ENCODE measurements at regions not wholly inside any gene's neighbourhood (a gene's known extent, or its start where the extent isn't known, plus 50 kb on each side); places are given as distances from the start of the nearest gene placed in this dataset.
"Not testable (repeated sequence)": the region's sequence is repeated elsewhere in the genome, so short reads cannot be mapped to it uniquely, and the experiment has no call there.

DNA sequence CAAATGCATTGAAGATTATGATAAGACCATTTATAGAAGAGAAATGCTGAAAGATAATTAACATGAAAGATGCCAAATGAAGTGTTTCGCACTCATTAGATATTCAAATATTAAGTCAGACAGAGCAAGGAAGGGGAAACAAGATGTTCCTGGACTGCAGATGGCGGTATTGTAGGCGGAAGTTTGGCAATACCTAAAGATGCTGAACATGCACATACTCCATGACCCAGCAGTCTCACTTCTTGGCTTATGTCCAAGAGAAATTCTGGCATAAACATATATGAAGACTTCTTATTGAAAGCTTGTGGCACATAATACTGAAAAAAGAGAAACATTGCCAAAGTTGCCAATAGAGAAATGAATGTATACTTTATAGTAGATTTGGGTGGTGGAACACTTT is 325.4 kb upstream of the SEMA3C start:
- no peak for DNase-seq
- CTCF ChIA-PET: no interaction called here
- Mint-ChIP-seq H3K27me3 (no peaks in the 10 kb centered on the region), H3K27ac (no peak overlapping the region), H3K9me3 (peaks cover 10% of the 10 kb centered on the region), H3K4me3 (no peak overlapping the region), H3K4me1 (no peaks in the 10 kb centered on the region), H3K36me3 (no peaks in the 10 kb centered on the region)

DNA sequence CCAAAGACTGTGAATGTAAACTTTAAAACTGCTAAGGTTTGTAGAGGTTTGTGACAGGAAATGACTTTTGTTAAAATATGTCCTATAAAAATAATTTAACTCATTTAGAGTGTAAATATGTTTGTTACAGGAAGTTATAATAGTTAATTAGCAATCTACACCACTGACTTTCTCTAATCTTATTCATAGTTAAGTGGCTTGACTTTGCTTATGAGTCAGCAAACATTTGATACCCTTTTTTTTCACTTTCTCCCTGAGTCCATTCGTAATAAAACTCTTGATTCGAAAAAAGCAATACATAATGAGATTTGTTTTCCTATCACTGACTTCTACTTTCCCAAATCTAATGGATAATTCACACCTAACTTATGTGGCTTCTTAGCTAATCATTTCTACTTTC is 317.7 kb upstream of the SEMA3C start:
- Mint-ChIP-seq H3K36me3 (no peaks in the 10 kb centered on the region), H3K27me3 (no peaks in the 10 kb centered on the region), H3K27ac (no peak overlapping the region), H3K4me3 (no peak overlapping the region), H3K4me1 (no peaks in the 10 kb centered on the region), H3K9me3 (no peaks in the 10 kb centered on the region)
- DNase-seq: no peak
- CTCF ChIA-PET: no interaction called here

DNA sequence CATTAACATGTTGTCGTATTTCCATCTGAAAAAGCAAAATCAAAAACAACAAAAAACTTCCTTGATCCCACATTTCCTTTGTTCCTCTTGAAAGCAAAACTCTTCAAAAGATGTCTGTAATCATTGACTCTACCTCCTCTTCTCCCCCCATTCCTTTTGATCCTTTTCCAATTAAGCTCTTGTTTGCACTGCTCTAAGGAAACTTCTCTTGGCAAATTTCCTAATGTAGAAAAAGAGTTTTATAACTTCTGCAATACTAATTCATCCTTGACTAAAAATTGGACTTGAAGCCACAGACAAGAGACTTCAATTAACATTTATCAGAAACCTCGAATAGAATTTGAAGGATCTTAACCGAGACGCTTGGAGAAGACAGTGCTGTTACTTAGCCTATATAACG is 317.1 kb upstream of the SEMA3C start:
- Mint-ChIP-seq H3K9me3 (no peaks in the 10 kb centered on the region), H3K4me3 (no peak overlapping the region), H3K27ac (no peak overlapping the region), H3K27me3 (no peaks in the 10 kb centered on the region), H3K36me3 (no peaks in the 10 kb centered on the region), H3K4me1 (no peaks in the 10 kb centered on the region)
- CTCF ChIA-PET: no interaction called here
- no peak for DNase-seq

DNA sequence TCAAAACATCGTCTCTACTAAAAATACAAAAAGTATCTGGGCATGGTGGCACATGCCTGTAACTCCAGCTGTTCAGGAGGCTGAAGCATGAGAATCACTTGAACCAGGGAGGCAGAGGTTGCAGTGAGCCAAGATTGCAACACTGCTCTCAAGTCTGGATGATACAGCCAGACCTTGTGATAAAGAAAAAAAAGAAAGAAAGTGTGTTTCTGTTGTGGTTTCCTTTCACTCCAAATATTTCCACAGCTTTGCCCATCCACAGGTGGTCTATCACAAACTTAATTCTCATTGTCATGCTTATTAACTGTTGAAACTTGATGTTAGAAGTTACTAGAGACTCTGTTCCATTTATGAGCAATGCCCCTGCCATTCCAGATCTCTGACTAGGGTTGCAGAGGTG is 316.0 kb upstream of the SEMA3C start:
- no peaks in the 10 kb centered on the region for H3K4me1 Mint-ChIP-seq
- H3K27ac Mint-ChIP-seq: no peak overlapping the region
- no peak for DNase-seq
- peaks cover 3% of the 10 kb centered on the region for H3K9me3 Mint-ChIP-seq
- H3K27me3 Mint-ChIP-seq: no peaks in the 10 kb centered on the region
- CTCF ChIA-PET: no interaction called here
- H3K4me3 Mint-ChIP-seq: no peak overlapping the region
- H3K36me3 Mint-ChIP-seq: no peaks in the 10 kb centered on the region

DNA sequence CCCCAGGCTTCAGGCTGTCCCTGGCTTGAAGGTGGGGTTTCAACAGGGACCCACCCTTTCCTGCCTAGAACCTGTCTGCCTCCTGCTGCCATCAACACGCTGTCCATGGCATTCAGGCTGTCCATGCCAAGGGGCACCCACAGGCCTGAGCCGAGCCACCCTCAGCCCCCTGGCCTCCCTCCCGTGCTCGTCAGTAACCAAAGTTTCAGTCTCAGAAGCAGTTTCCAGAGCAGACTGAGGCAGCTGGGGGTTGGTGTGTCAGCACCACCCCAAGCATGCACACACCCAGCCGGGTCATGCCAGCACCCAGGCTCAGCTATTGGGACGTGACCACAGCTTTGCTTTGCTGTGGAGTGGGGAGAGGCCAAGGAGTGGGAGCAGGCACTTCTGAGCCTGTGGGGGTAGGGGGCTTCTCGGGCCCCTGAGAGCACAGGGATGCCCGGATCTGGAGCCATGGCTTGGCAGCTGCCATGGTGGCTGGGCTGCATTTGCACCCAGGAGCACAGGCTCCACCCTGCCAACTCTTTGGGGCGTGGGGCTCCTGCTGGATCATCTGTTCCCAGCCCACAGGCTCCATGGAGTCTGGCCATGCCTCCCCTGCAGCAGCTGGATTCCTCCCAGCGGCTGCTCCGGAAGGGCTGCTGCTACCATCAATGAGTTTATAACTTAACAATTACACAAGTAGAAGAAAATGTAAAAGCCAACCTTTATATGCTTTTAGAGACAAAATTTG is 314.5 kb upstream of the SEMA3C start:
- CTCF ChIA-PET: no interaction called here
- Mint-ChIP-seq H3K4me1 (no peaks in the 10 kb centered on the region), H3K36me3 (no peaks in the 10 kb centered on the region), H3K4me3 (no peak overlapping the region), H3K9me3 (peaks cover 3% of the 10 kb centered on the region), H3K27me3 (no peaks in the 10 kb centered on the region), H3K27ac (no peak overlapping the region)
- no peak for DNase-seq

DNA sequence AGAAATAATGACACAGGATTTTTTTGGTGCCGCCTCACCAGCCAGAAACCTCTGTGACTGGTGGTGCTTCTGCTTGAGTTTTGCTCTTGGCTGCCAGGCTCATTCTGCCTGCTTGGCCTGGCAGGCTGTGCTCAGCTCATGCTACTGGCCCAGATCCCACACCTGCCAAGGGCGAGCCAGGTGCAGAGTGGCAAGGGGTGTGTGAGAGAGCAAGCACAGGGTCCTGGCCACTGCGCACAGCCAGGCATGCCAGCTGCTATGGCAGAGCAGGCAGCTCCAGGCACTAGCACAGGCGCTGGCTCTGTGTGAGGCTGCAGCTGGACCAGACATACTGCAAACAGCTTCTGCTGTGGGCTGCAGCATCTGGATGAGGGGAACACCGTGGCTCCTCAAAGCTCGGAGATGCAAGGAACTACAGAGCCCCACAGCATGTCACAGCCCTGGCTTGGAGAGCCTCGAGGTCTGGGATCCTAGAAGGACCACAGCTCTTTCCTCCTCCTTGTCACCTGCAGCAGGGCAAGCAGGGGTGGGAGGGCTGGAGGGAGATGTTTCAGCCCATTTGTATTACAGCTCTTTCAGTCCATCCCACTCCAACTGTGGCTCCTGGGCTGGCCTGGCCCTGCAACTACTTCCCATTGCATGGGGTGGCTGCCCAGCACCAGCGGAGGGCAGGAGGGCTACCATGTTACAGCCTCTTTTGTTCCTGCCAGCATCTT is 313.4 kb upstream of the SEMA3C start:
- H3K27ac Mint-ChIP-seq: no peak overlapping the region
- CTCF ChIA-PET: no interaction called here
- H3K36me3 Mint-ChIP-seq: no peaks in the 10 kb centered on the region
- H3K9me3 Mint-ChIP-seq: peaks cover 3% of the 10 kb centered on the region
- no peaks in the 10 kb centered on the region for H3K27me3 Mint-ChIP-seq
- H3K4me3 Mint-ChIP-seq: no peak overlapping the region
- DNase-seq: no peak
- H3K4me1 Mint-ChIP-seq: no peaks in the 10 kb centered on the region

DNA sequence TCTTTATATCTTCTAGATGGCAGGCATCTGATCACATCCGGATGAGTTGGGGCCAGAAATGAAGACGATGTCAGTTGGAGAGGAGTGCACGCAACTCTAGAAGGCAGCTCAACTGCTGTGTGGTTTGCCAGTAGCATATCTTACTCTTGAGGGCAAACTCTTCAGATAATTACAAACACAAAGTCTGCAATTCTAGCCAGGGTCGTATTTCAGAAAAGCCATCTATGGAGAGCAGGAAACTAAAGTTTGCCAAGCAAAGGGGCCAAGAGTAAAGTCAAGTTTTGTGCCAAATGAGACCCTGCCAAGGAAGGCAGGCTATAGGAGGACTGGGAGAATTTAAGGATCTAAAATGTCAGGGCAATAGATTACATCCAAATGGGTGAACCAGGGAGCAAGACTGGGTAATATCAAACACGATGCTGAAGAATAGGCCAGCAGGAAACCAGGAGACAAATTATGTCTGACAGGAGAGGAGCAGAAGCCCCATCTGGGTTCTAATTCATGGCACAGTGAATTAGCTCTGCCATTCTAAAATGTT is 312.5 kb upstream of the SEMA3C start:
- Mint-ChIP-seq H3K27me3 (no peaks in the 10 kb centered on the region), H3K4me3 (no peak overlapping the region), H3K4me1 (no peaks in the 10 kb centered on the region), H3K27ac (no peak overlapping the region), H3K36me3 (no peaks in the 10 kb centered on the region), H3K9me3 (peaks cover 3% of the 10 kb centered on the region)
- CTCF ChIA-PET: no interaction called here
- DNase-seq: no peak

DNA sequence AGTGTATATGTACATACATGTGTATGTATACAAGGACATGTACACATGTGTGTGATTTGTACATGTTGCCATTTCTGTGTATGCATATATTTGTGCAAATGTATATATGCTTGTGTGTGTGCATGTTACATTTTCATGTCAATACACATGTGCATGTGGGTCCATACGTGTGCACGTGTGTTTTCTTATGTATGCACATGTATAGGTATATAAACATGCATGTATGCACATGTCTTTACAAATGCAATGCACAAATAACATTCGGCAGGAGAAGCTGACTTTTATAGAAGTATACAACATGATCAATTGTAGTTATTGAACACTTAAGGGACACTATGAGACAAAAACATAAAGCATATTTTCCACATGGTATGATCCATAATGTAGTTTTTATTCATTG is 307.4 kb upstream of the SEMA3C start:
- no peaks in the 10 kb centered on the region for H3K36me3 Mint-ChIP-seq
- H3K27me3 Mint-ChIP-seq: no peaks in the 10 kb centered on the region
- H3K27ac Mint-ChIP-seq: no peak overlapping the region
- no peak for DNase-seq
- H3K9me3 Mint-ChIP-seq: peaks cover 10% of the 10 kb centered on the region
- H3K4me1 Mint-ChIP-seq: no peaks in the 10 kb centered on the region
- no peak overlapping the region for H3K4me3 Mint-ChIP-seq
- CTCF ChIA-PET: no interaction called here

DNA sequence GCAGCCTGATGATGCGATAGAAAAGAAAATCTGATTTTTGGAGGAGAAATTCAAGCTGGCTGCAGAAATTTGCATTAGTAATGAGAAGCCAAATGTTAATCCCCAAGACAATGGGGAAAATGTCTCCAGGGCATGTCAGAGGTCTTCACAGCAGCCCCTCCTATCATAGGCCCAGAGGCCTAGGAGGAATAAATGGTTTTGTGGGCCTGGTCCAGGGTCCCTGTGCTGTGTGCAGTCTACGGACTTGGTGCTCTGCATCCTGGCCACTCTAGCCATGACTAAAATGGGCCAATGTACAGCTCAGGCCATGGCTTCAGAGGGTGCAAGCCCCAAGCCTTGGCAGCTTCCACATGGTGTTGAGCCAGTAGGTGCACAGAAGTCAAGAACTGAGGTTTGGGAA is 303.8 kb upstream of the SEMA3C start:
- H3K36me3 Mint-ChIP-seq, H3K4me1 Mint-ChIP-seq, H3K9me3 Mint-ChIP-seq, H3K27me3 Mint-ChIP-seq, DNase-seq, H3K27ac Mint-ChIP-seq, H3K4me3 Mint-ChIP-seq, CTCF ChIA-PET: not testable (repeated sequence)

DNA sequence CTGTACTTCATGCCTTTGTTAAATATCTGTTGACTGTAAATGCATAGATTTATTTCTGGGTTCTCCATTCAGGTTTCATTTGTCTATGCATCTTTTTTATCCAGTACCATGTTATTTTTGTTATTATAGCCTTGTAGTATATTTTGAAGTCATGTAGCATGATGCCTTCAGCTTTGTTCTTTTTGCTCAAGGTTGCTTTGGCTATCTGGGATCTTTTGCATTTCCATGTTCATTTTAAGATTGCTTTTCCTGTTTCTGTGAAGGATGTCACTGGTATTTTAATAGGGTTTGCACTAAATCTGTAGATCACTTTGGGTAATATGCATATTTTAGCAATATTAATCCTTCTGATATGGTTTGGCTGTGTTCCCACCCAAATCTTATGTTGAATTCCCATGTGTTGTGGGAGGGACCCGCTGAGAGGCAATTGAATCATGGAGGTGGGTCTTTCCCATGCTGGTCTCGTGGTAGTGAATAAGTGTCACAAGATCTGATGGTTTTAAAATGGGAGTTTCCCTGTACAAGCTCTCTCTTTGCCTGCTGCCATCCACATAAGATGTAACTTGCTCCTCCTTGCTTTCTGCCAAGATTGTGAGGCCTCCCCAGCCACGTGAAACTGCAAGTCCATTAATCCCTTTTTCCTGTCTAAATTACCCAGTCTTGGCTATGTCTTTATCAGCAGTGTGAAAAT is 302.8 kb upstream of the SEMA3C start:
- no peaks in the 10 kb centered on the region for H3K27me3 Mint-ChIP-seq
- H3K36me3 Mint-ChIP-seq: no peaks in the 10 kb centered on the region
- DNase-seq: no peak
- no peak overlapping the region for H3K4me3 Mint-ChIP-seq
- no peak overlapping the region for H3K27ac Mint-ChIP-seq
- CTCF ChIA-PET: no interaction called here
- H3K4me1 Mint-ChIP-seq: no peaks in the 10 kb centered on the region
- H3K9me3 Mint-ChIP-seq: peaks cover 7% of the 10 kb centered on the region

DNA sequence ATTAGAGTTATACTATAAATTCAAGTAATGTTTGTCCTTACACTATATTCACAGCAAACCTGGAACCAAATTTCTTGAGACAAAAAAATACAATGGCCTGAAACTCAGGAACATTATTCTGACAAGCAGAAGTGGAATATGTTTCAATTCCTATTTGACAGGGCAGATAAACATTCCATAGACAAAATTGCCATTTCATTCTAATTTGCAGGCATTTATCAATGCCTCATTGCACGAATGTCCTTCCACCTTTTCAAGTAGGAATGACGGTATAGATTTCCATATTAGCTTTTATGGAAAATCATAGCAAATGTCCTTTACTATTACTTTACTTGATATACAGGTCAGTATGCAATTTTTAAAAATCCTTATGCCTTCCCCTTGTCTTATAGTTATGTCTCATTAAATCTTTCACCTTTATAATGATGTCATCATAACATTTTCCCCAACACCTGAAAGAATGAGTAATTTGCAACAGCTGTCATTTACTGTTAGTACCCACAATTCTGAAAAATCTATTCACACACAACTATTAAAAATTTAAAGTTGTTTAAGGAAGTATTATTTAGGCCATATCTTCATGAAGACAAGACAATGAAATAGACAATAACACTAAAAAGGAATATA is 299.7 kb upstream of the SEMA3C start:
- H3K4me1 Mint-ChIP-seq: no peaks in the 10 kb centered on the region
- DNase-seq: no peak
- CTCF ChIA-PET: no interaction called here
- peaks cover 4% of the 10 kb centered on the region for H3K9me3 Mint-ChIP-seq
- H3K4me3 Mint-ChIP-seq: no peak overlapping the region
- H3K27ac Mint-ChIP-seq: no peak overlapping the region
- H3K27me3 Mint-ChIP-seq: no peaks in the 10 kb centered on the region
- no peaks in the 10 kb centered on the region for H3K36me3 Mint-ChIP-seq

DNA sequence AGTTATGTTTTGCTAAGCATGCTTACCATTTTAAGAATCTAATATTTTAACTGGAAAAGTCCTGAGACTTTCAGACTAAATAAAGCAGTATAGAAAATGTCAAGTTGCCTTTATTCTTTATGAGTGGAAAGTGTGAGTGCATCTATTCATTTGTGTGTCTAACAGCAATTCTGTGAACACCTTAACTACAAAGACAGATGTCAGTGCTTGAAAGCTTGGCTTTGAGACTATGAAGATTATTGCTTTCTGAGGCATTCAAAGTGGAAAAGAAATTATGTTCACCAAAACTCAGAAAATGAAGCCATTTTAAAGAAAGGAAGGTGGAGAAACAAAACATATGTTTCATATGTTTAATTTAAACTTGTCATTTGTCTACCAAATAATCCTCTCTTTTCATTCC is 294.5 kb upstream of the SEMA3C start:
- H3K4me1 Mint-ChIP-seq: no peaks in the 10 kb centered on the region
- H3K9me3 Mint-ChIP-seq: peaks cover 3% of the 10 kb centered on the region
- no peak overlapping the region for H3K27ac Mint-ChIP-seq
- no peak overlapping the region for H3K4me3 Mint-ChIP-seq
- H3K27me3 Mint-ChIP-seq: no peaks in the 10 kb centered on the region
- CTCF ChIA-PET: no interaction called here
- no peak for DNase-seq
- no peaks in the 10 kb centered on the region for H3K36me3 Mint-ChIP-seq

DNA sequence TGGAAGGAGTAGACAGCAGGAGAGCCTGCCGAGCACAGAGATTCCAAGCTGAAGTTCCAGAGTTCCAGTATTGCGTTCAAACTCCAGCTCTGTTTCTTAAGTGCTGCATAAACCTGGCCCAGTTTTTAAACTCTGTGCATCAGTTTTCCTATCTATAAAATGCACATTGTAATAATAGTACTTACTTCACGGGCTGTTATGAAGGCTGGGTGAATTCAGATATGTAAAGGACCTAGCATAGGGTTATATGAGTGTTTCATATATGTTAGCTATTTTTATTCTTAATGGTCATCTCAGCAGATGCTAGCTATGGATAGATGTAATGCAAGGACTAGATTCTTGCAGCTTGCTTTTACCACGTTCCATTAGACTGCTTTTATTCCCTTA is 293.1 kb upstream of the SEMA3C start:
- Mint-ChIP-seq H3K27ac (no peak overlapping the region), H3K9me3 (peaks cover 3% of the 10 kb centered on the region), H3K4me3 (no peak overlapping the region), H3K36me3 (no peaks in the 10 kb centered on the region), H3K27me3 (no peaks in the 10 kb centered on the region), H3K4me1 (no peaks in the 10 kb centered on the region)
- DNase-seq: no peak
- CTCF ChIA-PET: no interaction called here

DNA sequence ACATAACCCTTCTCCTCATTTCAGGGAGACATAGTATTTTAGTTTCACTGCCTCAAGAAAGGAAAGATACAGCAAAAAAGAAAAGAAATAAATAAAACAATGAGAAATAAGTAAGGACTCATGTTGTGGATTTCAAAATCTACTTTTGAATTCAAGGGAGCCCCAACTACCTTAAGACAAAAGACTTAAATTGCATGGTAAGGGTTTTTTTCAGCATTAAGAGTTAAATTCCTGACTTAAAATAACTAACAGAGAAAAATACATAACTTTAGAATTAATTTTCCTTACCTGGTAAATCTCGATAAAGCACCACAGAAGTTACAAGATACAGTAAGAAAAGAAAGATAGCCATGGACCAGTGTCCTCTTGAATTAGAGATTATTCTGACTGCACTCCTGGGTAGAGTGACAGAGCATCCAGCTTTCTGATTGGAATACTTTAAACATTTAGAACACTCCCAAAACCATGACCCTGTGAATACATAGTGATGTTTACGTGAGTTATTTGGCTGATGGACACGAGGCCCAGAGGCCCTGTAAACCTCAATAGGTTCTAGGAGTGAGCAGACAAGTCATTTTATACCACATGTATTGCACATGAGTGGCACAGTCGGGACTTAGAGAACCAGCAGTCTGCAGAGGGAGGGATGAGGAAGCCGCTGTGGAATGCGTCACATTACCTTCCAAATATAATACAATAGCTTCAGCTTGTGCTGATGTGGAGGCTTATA is 292.5 kb upstream of the SEMA3C start:
- DNase-seq: no peak
- CTCF ChIA-PET: no interaction called here
- Mint-ChIP-seq H3K36me3 (no peaks in the 10 kb centered on the region), H3K4me3 (no peak overlapping the region), H3K4me1 (no peaks in the 10 kb centered on the region), H3K9me3 (peaks cover 3% of the 10 kb centered on the region), H3K27me3 (no peaks in the 10 kb centered on the region), H3K27ac (no peak overlapping the region)
